Progenitor cell of endocrine pancreas (in vitro differentiated cells): ENCODE measurements at regions not wholly inside any gene's neighbourhood (a gene's known extent, or its start where the extent isn't known, plus 50 kb on each side); places are given as distances from the start of the nearest gene placed in this dataset.

Experiments used
- DNase-seq: peaks from one replicate; pipeline ENCODE4 v3.0.0; 2021; ENCODE audit warnings: low spot score; ENCODE audit not compliant: unreplicated experiment
- H3K27ac Mint-ChIP-seq: 2 replicates; pipeline ENCODE4 v1.8.0; 2021; ENCODE audit warnings: mild to moderate bottlenecking, moderate library complexity, mixed read lengths
- H3K27me3 Mint-ChIP-seq: 2 replicates; pipeline ENCODE4 v1.8.0; 2021; ENCODE audit warnings: mixed read lengths
- H3K36me3 Mint-ChIP-seq: 2 replicates; pipeline ENCODE4 v1.8.0; 2022; ENCODE audit warnings: mixed read lengths; ENCODE audit not compliant: insufficient read depth
- H3K4me1 Mint-ChIP-seq: 2 replicates; pipeline ENCODE4 v1.8.0; 2021; ENCODE audit warnings: low read depth, mixed read lengths
- H3K4me3 Mint-ChIP-seq: 2 replicates; pipeline ENCODE4 v1.8.0; 2021; ENCODE audit warnings: low read depth, mild to moderate bottlenecking, moderate library complexity, mixed read lengths
- H3K9me3 Mint-ChIP-seq: 2 replicates; pipeline ENCODE4 v1.8.0; 2021; ENCODE audit warnings: low read depth, mixed read lengths
- TF ChIP-seq, protein P1 (sequence below): fragments of 200-600 bp; sonication (generic); IDR thresholded peaks from one replicate; pipeline ENCODE4 v1.5.0; 2021; ENCODE audit warnings: antibody characterized with exemption, mild to moderate bottlenecking; ENCODE audit not compliant: unreplicated experiment

DNA sequence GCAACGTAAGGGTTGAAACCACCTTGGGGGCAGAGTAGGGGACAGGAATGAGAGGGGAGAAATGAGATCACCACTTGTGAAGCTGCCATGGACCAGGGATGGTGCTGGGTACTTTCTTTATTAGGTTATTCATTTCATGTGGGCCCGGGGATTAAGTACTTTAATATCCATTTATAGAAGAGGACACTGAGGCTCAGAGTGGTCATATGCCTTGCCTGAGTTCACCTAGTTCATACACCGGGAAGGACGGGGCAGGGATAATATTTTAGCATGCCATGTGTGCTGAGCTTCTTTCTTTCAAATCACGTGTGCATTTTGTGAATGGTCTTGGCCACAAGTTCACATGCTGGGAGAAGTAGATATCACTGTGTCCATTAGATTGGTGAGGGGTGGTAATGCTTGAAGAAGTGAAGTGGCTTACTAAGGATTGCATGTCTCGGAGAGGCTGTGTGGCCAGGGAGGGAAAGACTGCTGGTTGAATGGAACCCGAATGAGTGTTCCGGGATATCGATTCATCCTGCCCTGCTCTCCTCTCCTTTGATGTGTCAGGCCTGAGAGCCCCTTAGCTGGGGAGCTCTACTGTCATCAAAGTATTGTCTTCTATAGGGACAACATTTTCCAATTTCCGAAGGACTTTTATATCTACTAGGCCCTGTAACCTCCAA lies 187.1 kb downstream of the MYCN start:
- Mint-ChIP-seq H3K4me3 (no peak overlapping the region), H3K36me3 (no peaks in the 10 kb centered on the region), H3K9me3 (no peaks in the 10 kb centered on the region), H3K27ac (no peak overlapping the region), H3K27me3 (peaks cover 3% of the 10 kb centered on the region), H3K4me1 (peaks cover 4% of the 10 kb centered on the region)
- TF ChIP-seq, protein P1, sequence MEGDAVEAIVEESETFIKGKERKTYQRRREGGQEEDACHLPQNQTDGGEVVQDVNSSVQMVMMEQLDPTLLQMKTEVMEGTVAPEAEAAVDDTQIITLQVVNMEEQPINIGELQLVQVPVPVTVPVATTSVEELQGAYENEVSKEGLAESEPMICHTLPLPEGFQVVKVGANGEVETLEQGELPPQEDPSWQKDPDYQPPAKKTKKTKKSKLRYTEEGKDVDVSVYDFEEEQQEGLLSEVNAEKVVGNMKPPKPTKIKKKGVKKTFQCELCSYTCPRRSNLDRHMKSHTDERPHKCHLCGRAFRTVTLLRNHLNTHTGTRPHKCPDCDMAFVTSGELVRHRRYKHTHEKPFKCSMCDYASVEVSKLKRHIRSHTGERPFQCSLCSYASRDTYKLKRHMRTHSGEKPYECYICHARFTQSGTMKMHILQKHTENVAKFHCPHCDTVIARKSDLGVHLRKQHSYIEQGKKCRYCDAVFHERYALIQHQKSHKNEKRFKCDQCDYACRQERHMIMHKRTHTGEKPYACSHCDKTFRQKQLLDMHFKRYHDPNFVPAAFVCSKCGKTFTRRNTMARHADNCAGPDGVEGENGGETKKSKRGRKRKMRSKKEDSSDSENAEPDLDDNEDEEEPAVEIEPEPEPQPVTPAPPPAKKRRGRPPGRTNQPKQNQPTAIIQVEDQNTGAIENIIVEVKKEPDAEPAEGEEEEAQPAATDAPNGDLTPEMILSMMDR: no peak
- DNase-seq: no peak

DNA sequence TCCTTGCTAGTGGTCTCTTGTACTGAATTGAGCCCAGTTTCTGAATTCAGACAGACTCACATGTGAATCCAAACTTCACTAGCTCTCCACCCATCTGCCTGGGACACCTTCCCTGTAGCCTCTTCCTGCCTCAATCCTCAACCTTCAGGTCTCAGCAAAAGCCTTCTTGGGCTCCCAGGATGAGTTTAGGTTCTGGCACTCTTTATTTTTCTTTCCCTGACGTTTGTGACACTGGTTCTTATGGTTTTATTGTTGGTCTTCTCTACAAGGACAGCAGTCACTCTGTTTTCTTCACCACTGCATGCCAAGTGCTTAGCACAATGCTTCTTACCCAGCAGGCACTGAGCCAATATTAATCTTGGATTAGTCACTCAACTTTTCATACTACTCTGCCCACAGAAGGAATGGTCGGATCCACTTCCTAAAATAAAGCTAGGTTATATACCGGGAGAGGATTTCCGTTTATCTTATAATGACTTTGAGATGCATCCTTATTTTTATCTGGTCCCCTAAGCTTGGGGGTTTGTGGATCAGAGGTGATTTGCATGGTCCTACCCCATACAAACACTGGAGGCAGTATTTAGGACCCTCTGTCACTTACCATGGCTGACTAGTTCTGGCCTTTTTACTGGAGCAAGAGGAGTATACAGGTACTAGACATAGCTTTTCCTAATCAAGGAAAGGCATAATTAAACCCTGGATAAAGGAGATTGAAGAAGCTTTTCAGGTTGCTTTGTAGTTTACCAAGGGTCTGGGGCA lies 186.3 kb downstream of the MYCN start:
- no peak for DNase-seq
- TF ChIP-seq, protein P1: no peak
- H3K27ac Mint-ChIP-seq: no peak overlapping the region
- no peaks in the 10 kb centered on the region for H3K9me3 Mint-ChIP-seq
- no peaks in the 10 kb centered on the region for H3K36me3 Mint-ChIP-seq
- peaks cover 4% of the 10 kb centered on the region for H3K4me1 Mint-ChIP-seq
- no peak overlapping the region for H3K4me3 Mint-ChIP-seq
- peaks cover 3% of the 10 kb centered on the region for H3K27me3 Mint-ChIP-seq

DNA sequence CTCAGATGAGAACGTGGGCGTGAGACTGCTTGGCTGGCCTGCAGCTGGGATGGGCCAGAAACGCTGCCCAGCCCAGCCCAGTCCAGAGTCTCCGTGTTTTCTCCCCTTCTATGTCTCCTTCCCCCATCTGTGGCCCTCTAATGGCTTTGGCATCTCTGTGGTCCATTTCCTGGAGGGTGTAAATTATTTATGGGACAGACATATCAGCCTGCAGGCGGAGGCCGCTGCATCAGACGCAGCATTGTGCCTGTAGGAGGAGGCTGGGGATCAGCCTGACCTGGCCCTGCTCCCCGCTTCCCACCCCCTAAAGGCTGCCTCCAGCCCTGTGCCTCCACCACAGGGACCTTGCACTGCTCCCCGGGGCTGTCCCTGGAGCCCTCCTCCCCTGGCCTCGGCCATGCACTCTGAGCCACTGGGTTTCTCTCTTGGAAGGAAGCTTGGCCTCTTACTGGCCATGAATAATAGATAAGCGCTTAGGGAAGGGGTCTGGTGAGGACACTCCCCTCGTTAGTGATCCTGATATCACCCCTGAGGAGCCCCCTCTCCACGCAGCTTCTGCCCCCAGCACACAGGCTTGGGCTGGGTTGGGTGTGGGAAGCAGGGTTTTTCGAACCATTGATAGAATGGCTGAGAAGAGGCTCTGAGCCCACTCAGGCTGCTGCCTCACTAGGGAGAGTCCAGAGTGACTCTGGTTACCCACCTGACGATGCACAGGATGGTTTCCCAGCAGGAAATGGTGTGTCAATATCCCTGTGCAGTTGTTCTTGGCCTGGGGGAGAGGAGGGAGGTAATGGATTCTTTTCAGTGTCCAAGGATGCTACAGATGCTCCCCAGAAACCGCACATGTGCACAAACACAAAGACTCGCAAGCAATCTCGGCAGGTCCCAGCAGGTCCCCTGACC lies 185.5 kb downstream of the MYCN start:
- H3K4me3 Mint-ChIP-seq: no peak overlapping the region
- H3K9me3 Mint-ChIP-seq: no peaks in the 10 kb centered on the region
- peaks cover 4% of the 10 kb centered on the region for H3K4me1 Mint-ChIP-seq
- H3K36me3 Mint-ChIP-seq: no peaks in the 10 kb centered on the region
- TF ChIP-seq, protein P1: no peak
- no peak for DNase-seq
- H3K27me3 Mint-ChIP-seq: peaks cover 3% of the 10 kb centered on the region
- no peak overlapping the region for H3K27ac Mint-ChIP-seq

DNA sequence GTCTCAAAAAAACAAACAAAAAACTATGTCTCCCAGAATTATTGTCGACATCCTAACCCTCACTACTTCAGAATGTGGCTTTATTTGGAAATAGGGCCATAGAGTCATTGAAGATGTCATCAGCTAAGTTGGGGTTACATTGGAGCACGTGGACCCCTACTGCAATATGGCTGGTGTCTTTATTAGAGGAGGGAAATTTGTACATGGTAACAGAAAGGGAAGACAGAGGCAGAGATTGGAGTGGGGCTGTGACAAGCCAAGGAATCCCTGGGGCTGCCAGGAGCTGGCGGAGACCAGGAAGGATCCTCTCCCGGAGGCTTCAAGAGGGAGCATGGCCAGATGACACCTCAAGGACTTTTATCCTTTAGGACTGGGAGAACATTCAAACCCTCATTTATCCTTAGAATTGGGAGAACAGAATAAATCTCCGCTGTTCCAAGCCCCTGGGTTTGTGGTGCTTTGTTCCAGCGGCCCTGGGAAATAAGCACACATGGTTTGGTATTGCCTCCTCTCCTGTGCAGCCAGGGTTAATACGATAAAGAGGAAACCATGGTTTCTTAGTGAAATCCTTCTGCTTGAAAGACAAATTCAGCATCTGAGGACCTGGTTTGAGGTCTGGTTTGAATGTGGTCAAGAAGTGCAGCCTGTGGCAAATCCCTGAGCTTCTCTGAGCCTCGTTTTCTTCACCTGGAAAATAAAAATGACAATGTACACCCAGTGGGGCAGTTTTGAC lies 184.7 kb downstream of the MYCN start:
- Mint-ChIP-seq H3K27me3 (peaks cover 3% of the 10 kb centered on the region), H3K27ac (no peak overlapping the region), H3K4me1 (peaks cover 4% of the 10 kb centered on the region), H3K36me3 (no peaks in the 10 kb centered on the region), H3K4me3 (no peak overlapping the region), H3K9me3 (no peaks in the 10 kb centered on the region)
- TF ChIP-seq, protein P1: no peak
- no peak for DNase-seq
